NT2/D1 (cell line): ENCODE measurements at regions not wholly inside any gene's neighbourhood (a gene's known extent, or its start where the extent isn't known, plus 50 kb on each side); places are given as distances from the start of the nearest gene placed in this dataset.

Experiments used
- DNase-seq: peaks from one replicate; pipeline ENCODE4 v3.0.0-alpha.2; 2011; ENCODE audit warnings: low read depth, low spot score
- H3K27me3 ChIP-seq: 2 replicates; pipeline ENCODE4 v1.6.0; 2011; ENCODE audit warnings: mild to moderate bottlenecking; ENCODE audit not compliant: insufficient read length, insufficient read depth
- H3K36me3 ChIP-seq: 2 replicates; pipeline ENCODE4 v1.6.1; 2011; ENCODE audit warnings: mild to moderate bottlenecking, low read length, mixed read lengths; ENCODE audit not compliant: insufficient read depth, insufficient read length
- H3K4me1 ChIP-seq: 2 replicates; pipeline ENCODE4 v1.5.1; 2011; ENCODE audit not compliant: insufficient read depth, insufficient read length
- H3K4me3 ChIP-seq: 2 replicates; pipeline ENCODE4 v1.5.1; 2011; ENCODE audit warnings: low read depth; ENCODE audit not compliant: insufficient read length
- H3K9ac ChIP-seq: 2 replicates; pipeline ENCODE4 v1.6.0; 2011; ENCODE audit warnings: low read depth; ENCODE audit not compliant: insufficient read length
- H3K9me3 ChIP-seq: 2 replicates; pipeline ENCODE4 v1.5.1; 2011; ENCODE audit warnings: mild to moderate bottlenecking, low read length; ENCODE audit not compliant: insufficient read depth
- SUZ12 ChIP-seq: IDR thresholded peaks from 2 replicates; pipeline ENCODE4 v1.6.1; 2011; ENCODE audit not compliant: insufficient read length, insufficient read depth; ENCODE audit errors: extremely low read depth
- YY1 ChIP-seq: IDR thresholded peaks from 2 replicates; pipeline ENCODE4 v1.6.1; 2011; ENCODE audit not compliant: insufficient read length, insufficient read depth
- ZNF274 ChIP-seq: IDR thresholded peaks from 2 replicates; pipeline ENCODE4 v1.6.1; 2011; ENCODE audit warnings: mild to moderate bottlenecking, low read depth, low read length

DNA sequence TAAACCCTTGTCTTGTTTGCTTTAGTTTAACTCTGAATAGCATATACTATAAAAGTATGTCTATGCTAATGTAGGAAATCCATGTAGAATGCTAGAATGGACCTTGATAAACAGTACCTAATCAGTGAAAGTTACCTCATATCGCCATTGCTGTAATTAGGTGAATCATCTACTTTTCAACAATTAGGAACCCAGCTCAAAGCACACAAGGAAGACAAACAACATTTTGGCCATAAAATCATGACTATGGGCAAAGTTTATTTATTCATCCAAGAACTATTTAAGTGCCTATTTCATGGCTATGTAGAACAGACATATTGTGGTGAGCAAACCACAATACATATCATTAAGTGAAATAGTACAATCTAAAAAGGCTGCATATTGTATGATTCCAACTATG, 1043.2 kb downstream of the BRINP3 start:
- Histone ChIP-seq H3K27me3 (no peaks in the 10 kb centered on the region), H3K9ac (no peak overlapping the region), H3K4me1 (no peaks in the 10 kb centered on the region), H3K4me3 (no peak overlapping the region), H3K36me3 (no peaks in the 10 kb centered on the region), H3K9me3 (no peaks in the 10 kb centered on the region)
- no peak for TF ChIP-seq SUZ12
- no peak for TF ChIP-seq YY1
- no peak for TF ChIP-seq ZNF274
- DNase-seq: no peak

- H3K36me3 ChIP-seq: no peaks in the 10 kb centered on the region
- TF ChIP-seq YY1: no peak
- TF ChIP-seq ZNF274: no peak
- no peak for TF ChIP-seq SUZ12
- no peak for DNase-seq
- H3K4me1 ChIP-seq: no peaks in the 10 kb centered on the region
- no peaks in the 10 kb centered on the region for H3K9me3 ChIP-seq
- H3K9ac ChIP-seq: no peak overlapping the region
- H3K27me3 ChIP-seq: no peaks in the 10 kb centered on the region
- H3K4me3 ChIP-seq: no peak overlapping the region
These were observed 1042.3 kb downstream of the BRINP3 start for GRCh38 chr1:189435398-189435797.

DNA sequence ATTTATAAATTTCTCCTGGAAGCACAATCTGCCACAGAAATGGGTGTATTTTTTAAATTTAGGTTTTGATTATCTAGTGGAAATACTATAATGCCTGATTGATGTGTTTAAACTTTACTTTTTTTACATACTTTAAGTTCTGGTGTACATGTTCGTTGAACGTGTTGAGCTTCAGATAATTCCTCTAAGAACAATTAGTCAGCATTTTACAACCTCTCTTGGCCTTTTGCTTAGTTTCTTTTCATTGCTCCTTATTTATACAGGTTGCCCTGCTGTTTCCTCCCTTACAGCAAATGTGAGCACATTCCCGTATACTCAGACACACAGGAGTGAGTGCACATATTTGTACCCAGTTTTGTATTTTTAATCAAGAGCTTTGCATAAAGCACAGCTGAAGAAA, 1038.9 kb downstream of the BRINP3 start:
- Histone ChIP-seq H3K9me3 (no peaks in the 10 kb centered on the region), H3K4me3 (no peak overlapping the region), H3K36me3 (no peaks in the 10 kb centered on the region), H3K9ac (no peak overlapping the region), H3K27me3 (no peaks in the 10 kb centered on the region), H3K4me1 (no peaks in the 10 kb centered on the region)
- no peak for DNase-seq
- TF ChIP-seq YY1: no peak
- no peak for TF ChIP-seq ZNF274
- TF ChIP-seq SUZ12: no peak

- Histone ChIP-seq H3K4me3 (no peak overlapping the region), H3K4me1 (no peaks in the 10 kb centered on the region), H3K36me3 (no peaks in the 10 kb centered on the region), H3K9me3 (no peaks in the 10 kb centered on the region), H3K27me3 (no peaks in the 10 kb centered on the region), H3K9ac (no peak overlapping the region)
- TF ChIP-seq ZNF274 (no peak), YY1 (no peak), SUZ12 (no peak)
- no peak for DNase-seq
These were observed 1014.5 kb downstream of the BRINP3 start for GRCh38 chr1:189463166-189463565.

GRCh38 chr1:189496768-189497167, 980.9 kb downstream of the BRINP3 start:
- Histone ChIP-seq H3K36me3 (no peaks in the 10 kb centered on the region), H3K9me3 (no peaks in the 10 kb centered on the region), H3K4me3 (no peak overlapping the region), H3K4me1 (no peaks in the 10 kb centered on the region), H3K9ac (no peak overlapping the region), H3K27me3 (no peaks in the 10 kb centered on the region)
- DNase-seq: no peak
- TF ChIP-seq SUZ12: no peak
- TF ChIP-seq ZNF274: no peak
- TF ChIP-seq YY1: no peak

GRCh38 chr1:189499736-189500135, 977.9 kb downstream of the BRINP3 start:
- DNase-seq: no peak
- no peaks in the 10 kb centered on the region for H3K4me1 ChIP-seq
- no peaks in the 10 kb centered on the region for H3K9me3 ChIP-seq
- no peaks in the 10 kb centered on the region for H3K36me3 ChIP-seq
- H3K4me3 ChIP-seq: no peak overlapping the region
- no peak for TF ChIP-seq ZNF274
- no peak for TF ChIP-seq SUZ12
- H3K27me3 ChIP-seq: no peaks in the 10 kb centered on the region
- H3K9ac ChIP-seq: no peak overlapping the region

DNA sequence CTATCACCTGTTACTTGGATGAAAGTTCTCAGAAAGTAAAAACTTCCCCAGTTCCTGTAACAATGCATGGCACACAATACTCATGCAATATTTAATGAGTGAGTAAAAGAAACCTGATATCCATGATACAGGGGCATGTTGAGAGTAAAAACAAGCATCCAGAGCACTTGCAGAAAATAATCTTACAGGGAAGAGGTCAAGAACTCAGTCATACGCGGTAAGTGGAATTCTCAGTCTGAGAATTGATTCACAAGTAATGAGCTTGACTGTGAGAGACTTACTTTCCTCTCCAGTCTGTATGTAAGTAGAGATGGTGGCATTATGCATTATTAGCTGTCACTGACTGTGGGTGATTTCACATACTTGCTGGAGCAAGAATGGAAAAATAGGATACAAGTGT, 976.9 kb downstream of the BRINP3 start:
- H3K4me1 ChIP-seq: no peaks in the 10 kb centered on the region
- no peak overlapping the region for H3K4me3 ChIP-seq
- no peaks in the 10 kb centered on the region for H3K27me3 ChIP-seq
- H3K36me3 ChIP-seq: no peaks in the 10 kb centered on the region
- no peaks in the 10 kb centered on the region for H3K9me3 ChIP-seq
- TF ChIP-seq ZNF274: no peak
- TF ChIP-seq SUZ12: no peak
- no peak for TF ChIP-seq YY1
- no peak overlapping the region for H3K9ac ChIP-seq
- DNase-seq: no peak

DNA sequence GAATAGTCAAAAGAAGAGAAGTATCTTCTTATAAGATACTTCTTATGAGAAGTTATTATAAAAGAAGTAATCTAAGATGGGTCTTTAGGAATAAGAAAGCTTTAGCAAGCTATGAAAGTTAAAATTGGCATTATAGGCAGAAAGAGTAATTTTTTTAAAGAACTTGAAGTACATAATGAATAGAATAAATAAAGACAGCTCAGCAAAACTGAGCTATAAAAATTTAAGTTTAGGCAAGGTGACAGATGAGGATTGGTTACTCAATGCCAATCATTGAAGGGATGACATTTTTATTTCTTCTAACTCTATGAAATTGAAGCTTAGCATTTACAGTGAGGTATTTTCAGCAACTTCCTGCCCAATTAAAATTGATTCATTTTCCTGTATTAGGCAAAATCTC, 966.8 kb downstream of the BRINP3 start:
- no peak for DNase-seq
- Histone ChIP-seq H3K36me3 (no peaks in the 10 kb centered on the region), H3K4me3 (no peak overlapping the region), H3K4me1 (peaks cover 3% of the 10 kb centered on the region), H3K9ac (no peak overlapping the region), H3K9me3 (no peaks in the 10 kb centered on the region), H3K27me3 (no peaks in the 10 kb centered on the region)
- TF ChIP-seq ZNF274 (no peak), YY1 (no peak), SUZ12 (no peak)
